ENCODE measurements at regions not wholly inside any gene's neighbourhood (a gene's known extent, or its start where the extent isn't known, plus 50 kb on each side); places are given as distances from the start of the nearest gene placed in this dataset.

DNA sequence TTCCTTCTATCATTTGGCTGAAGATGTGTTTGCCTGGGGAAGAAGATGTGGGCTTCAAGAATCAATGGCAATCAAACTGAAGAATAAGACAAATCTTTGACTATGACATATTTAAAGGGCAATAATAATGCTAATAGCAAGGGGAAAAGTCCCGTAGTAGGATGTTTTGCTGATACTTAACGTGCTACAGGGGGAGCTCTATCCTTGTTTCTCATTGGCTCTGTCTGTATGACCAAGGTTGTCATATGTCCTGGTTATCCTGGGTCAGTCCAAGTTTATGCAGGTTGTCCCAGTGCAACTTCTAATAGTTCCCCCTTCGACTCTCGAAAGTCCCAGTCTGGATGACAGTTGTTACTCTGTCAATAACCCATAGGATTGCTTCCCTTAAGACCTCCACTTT is 321.3 kb downstream of the DHX35 start:
- H3K9me2 ChIP-seq (replicated peaks; ENCODE audit: control insufficient read depth, low read length) = no peaks in the 10 kb centered on the region
- H3K4me2 ChIP-seq (ENCODE audit: low read length) = no peak overlapping the region
- no peaks in the 10 kb centered on the region for H3F3A ChIP-seq (ENCODE audit: control insufficient read depth, insufficient read depth)
- H3K27ac ChIP-seq (ENCODE audit: low read depth, low read length) = no peak overlapping the region
- no peaks in the 10 kb centered on the region for H3K4me1 ChIP-seq (ENCODE audit: control insufficient read depth, low read length)
- no peaks in the 10 kb centered on the region for H3K36me3 ChIP-seq (ENCODE audit: control insufficient read depth, low read length)
- H4K20me1 ChIP-seq (ENCODE audit: control insufficient read depth, insufficient read depth, low read depth, low read length) = no peaks in the 10 kb centered on the region
- no peaks in the 10 kb centered on the region for H3K9me3 ChIP-seq (ENCODE audit: control insufficient read depth, insufficient read depth, low read length)
- no peak overlapping the region for H3K4me3 ChIP-seq (ENCODE audit: low read length)
- peaks cover 4% of the 10 kb centered on the region; the same call in 1 of the 2 replicates for H3K27me3 ChIP-seq (ENCODE audit: control insufficient read depth, low read length)
- no peaks in the 10 kb centered on the region for H3K79me2 ChIP-seq (ENCODE audit: control insufficient read depth, low read length)
- TF ChIP-seq EZH2phosphoT487 (IDR thresholded peaks at IDR 0.05; ENCODE audit: borderline replicate concordance, low read length) = no peak
- TF ChIP-seq, protein P1, sequence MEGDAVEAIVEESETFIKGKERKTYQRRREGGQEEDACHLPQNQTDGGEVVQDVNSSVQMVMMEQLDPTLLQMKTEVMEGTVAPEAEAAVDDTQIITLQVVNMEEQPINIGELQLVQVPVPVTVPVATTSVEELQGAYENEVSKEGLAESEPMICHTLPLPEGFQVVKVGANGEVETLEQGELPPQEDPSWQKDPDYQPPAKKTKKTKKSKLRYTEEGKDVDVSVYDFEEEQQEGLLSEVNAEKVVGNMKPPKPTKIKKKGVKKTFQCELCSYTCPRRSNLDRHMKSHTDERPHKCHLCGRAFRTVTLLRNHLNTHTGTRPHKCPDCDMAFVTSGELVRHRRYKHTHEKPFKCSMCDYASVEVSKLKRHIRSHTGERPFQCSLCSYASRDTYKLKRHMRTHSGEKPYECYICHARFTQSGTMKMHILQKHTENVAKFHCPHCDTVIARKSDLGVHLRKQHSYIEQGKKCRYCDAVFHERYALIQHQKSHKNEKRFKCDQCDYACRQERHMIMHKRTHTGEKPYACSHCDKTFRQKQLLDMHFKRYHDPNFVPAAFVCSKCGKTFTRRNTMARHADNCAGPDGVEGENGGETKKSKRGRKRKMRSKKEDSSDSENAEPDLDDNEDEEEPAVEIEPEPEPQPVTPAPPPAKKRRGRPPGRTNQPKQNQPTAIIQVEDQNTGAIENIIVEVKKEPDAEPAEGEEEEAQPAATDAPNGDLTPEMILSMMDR (IDR thresholded peaks at IDR 0.05; ENCODE audit: low read depth, low read length, poor library complexity, severe bottlenecking) = no peak

DNA sequence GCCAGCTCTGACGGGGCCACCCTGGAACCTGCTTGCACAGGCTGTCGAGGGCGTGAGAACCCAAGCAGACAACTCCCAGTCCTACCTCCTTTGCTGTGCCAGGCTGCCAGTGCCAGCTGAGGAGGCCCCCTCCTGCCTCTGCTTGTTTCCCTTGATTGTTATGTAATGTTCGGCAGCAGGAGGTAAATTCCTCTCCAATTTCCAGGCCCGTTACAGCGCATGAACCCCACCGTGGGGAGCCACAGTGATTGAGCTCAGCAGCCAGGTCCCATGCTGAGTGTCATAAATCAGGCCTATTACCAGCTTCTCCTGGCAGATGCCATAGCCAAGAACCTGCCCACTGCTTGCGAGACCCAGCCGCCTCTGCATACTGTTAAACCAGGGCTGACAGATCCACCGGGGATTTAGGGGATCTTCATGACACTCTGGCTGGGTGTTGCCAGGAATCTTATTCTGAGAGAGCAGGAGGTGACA is 320.5 kb downstream of the DHX35 start:
- Histone ChIP-seq H3K4me1 (ENCODE audit: control insufficient read depth, low read length) (no peaks in the 10 kb centered on the region), H3K4me2 (ENCODE audit: low read length) (no peak overlapping the region), H3K27ac (ENCODE audit: low read depth, low read length) (no peak overlapping the region), H3K79me2 (ENCODE audit: control insufficient read depth, low read length) (no peaks in the 10 kb centered on the region), H3K9me2 (replicated peaks; ENCODE audit: control insufficient read depth, low read length) (no peaks in the 10 kb centered on the region), H3K4me3 (ENCODE audit: low read length) (no peak overlapping the region), H3K36me3 (ENCODE audit: control insufficient read depth, low read length) (no peaks in the 10 kb centered on the region), H4K20me1 (ENCODE audit: control insufficient read depth, insufficient read depth, low read depth, low read length) (no peaks in the 10 kb centered on the region), H3K9me3 (ENCODE audit: control insufficient read depth, insufficient read depth, low read length) (no peaks in the 10 kb centered on the region), H3K27me3 (ENCODE audit: control insufficient read depth, low read length) (peaks cover 4% of the 10 kb centered on the region; the same call in 1 of the 2 replicates), H3F3A (ENCODE audit: control insufficient read depth, insufficient read depth) (no peaks in the 10 kb centered on the region)
- TF ChIP-seq, protein P1 (IDR thresholded peaks at IDR 0.05; ENCODE audit: low read depth, low read length, poor library complexity, severe bottlenecking) = no peak
- TF ChIP-seq EZH2phosphoT487 (IDR thresholded peaks at IDR 0.05; ENCODE audit: borderline replicate concordance, low read length) = no peak

DNA sequence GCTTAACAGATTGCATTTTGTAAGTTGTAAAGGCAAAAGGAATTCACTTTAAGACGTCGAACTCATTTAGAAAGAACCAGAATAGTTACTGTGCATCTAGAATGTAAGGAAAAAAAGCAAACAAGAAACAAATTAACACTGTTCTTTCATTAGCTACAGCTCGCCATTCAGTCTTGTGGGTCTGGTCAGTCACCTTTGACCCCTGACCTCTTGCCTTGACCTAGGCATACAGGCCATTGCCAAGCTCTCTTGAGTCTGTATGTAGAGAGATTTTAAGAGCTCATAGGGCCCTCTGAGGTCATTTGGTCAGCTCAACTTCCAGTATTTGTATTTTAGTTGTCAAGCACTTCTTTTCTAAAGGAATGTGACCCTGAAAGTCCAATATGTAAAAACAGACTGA is 318.7 kb downstream of the DHX35 start:
- Histone ChIP-seq H3K36me3 (ENCODE audit: control insufficient read depth, low read length) (no peaks in the 10 kb centered on the region), H3K27ac (ENCODE audit: low read depth, low read length) (no peak overlapping the region), H4K20me1 (ENCODE audit: control insufficient read depth, insufficient read depth, low read depth, low read length) (no peaks in the 10 kb centered on the region), H3K79me2 (ENCODE audit: control insufficient read depth, low read length) (no peaks in the 10 kb centered on the region), H3K4me3 (ENCODE audit: low read length) (no peak overlapping the region), H3K27me3 (ENCODE audit: control insufficient read depth, low read length) (peaks cover 4% of the 10 kb centered on the region; the same call in 1 of the 2 replicates), H3K9me2 (replicated peaks; ENCODE audit: control insufficient read depth, low read length) (no peaks in the 10 kb centered on the region), H3K4me2 (ENCODE audit: low read length) (no peak overlapping the region), H3K9me3 (ENCODE audit: control insufficient read depth, insufficient read depth, low read length) (no peaks in the 10 kb centered on the region), H3F3A (ENCODE audit: control insufficient read depth, insufficient read depth) (no peaks in the 10 kb centered on the region), H3K4me1 (ENCODE audit: control insufficient read depth, low read length) (no peaks in the 10 kb centered on the region)
- TF ChIP-seq EZH2phosphoT487 (IDR thresholded peaks at IDR 0.05; ENCODE audit: borderline replicate concordance, low read length) = no peak
- TF ChIP-seq, protein P1 (IDR thresholded peaks at IDR 0.05; ENCODE audit: low read depth, low read length, poor library complexity, severe bottlenecking) = no peak

All from DOHH2 (cell line).